Omental fat pad (tissue), 3 donors: ENCODE measurements at regions not wholly inside any gene's neighbourhood (a gene's known extent, or its start where the extent isn't known, plus 50 kb on each side); places are given as distances from the start of the nearest gene placed in this dataset.

ENCODE experiments used
- ATAC-seq: fragments of 150-250 bp; one replicate; pipeline ENCODE4 v1.9.1; 2016; ENCODE audit warnings: mild to moderate bottlenecking, moderate library complexity; ENCODE audit not compliant: low FRiP score
- DNase-seq: peaks from one replicate; pipeline ENCODE4 v3.0.0-alpha.2; 2019; ENCODE audit warnings: low spot score
- TF ChIP-seq, protein P1 (sequence below), 3 donors: fragments of 450-650 bp; IDR thresholded peaks; one replicate each; pipeline ENCODE4 v1.5.1; 2016 to 2017; ENCODE audit warnings: antibody characterized with exemption in 3 of 3, mild to moderate bottlenecking in 3 of 3, moderate library complexity in 2 of 3

DNA sequence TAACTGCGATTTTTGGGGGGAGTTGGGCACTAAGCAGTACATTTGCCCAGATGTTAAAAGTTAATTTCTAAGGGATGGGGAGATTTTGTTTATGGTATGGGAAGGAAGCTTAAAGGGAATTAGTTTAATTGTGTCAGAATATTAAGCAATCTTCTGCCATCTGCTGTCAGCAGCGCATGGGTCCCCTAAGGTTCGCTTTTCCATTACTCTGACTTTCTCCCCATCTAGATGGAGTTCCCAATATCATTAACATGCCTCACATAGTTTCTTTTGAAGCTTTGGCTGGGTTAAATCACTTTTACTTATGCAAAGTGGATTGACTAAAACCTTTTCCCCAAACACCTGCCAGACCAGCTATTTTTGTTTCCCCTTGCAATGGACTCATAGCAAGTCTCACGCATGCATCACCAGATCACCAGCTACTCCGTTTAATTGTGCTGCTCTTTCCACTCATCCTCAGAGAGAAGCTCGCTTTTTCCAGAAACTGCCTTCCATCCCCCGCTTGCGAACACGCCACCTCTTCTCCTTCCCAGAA, 172.7 kb downstream of the FAT3 start:
- DNase-seq (no peak), ATAC-seq (no peak)
- TF ChIP-seq, protein P1, sequence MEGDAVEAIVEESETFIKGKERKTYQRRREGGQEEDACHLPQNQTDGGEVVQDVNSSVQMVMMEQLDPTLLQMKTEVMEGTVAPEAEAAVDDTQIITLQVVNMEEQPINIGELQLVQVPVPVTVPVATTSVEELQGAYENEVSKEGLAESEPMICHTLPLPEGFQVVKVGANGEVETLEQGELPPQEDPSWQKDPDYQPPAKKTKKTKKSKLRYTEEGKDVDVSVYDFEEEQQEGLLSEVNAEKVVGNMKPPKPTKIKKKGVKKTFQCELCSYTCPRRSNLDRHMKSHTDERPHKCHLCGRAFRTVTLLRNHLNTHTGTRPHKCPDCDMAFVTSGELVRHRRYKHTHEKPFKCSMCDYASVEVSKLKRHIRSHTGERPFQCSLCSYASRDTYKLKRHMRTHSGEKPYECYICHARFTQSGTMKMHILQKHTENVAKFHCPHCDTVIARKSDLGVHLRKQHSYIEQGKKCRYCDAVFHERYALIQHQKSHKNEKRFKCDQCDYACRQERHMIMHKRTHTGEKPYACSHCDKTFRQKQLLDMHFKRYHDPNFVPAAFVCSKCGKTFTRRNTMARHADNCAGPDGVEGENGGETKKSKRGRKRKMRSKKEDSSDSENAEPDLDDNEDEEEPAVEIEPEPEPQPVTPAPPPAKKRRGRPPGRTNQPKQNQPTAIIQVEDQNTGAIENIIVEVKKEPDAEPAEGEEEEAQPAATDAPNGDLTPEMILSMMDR (IDR thresholded peaks at IDR 0.05), result no peak

DNA sequence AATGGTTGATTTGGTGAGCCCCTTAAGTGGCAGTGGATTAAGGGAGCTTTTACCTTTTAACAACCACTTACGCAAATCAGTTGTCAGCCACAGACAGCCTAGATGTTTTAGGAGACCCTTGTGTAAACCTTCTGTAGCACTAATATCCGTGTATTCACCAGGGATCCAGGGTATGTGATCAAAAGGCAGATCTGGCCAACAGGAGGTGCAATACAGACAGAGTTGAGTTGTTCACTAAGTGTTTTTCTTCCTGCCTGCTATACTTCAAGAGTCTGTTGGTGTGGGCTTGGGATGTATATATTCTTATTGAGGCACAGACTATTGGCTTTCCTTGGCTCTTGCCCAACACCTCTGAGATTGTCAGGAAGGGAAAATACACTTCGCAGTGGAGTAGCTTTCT, 175.1 kb downstream of the FAT3 start:
- ATAC-seq, result no peak
- TF ChIP-seq, protein P1 (IDR thresholded peaks at IDR 0.05), result no peak
- DNase-seq, result no peak

DNA sequence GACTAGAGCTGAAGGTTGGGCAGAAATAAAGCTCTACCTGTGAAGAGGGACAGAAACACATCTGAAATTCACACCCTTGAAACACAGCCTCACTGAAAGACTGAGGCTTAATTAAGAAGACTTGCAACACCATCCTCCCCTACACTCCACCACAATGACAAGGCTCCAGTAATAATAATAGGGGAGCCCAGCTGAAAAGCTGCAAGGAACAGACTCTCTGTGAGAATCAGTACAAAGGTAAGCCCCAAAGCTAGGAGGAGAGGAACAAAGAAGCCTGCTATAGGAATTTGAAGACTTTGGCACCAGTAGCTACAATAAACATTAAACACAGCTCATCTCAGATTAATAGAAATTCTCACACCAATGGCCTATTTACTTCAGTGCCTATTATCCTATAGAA, 176.9 kb downstream of the FAT3 start:
- TF ChIP-seq, protein P1 (IDR thresholded peaks at IDR 0.05), result no peak
- no peak for ATAC-seq

DNA sequence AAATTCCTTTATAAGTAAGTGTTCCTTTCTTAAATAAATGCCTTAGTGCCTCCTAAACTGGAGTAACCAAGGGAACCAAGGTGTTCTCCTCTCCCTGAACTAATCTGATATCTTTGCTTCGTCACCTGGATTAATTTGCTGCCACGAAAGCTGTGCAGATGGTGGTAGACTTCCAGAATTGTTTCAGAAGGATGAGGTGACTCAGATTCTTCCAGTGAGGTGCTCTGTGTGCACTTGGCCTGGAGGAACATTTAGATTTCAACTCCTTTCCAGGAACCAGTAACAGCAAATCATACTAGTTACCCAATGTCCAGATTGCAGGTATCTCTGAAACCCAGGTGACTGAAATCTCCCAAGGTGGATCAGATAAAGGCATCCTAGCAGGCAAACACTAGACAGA, 181.9 kb downstream of the FAT3 start:
- TF ChIP-seq, protein P1 (IDR thresholded peaks at IDR 0.05), result no peak
- no peak for DNase-seq
- ATAC-seq, result no peak

More for the DNA sequence above, 176.9 kb downstream of the FAT3 start:
- DNase-seq, result no peak

DNA sequence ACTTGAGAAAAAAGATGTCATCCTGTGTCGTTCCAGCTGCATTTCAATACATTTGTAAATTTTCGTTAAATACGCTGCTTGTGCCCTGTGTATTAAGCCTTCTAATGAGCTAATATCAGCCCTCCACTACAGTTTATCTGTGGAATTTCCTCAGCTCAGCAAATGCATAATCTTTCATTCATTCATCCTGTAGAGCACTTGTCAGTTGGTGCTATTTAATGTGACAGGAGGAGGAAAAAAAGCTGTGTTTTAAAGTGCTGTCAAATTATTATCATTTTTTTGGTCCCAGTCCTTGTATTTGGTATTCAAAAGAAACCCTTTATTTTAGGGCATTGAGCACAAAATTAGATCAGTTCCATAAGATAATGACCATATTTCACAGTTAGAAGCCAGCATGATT, 184.7 kb downstream of the FAT3 start:
- no peak for ATAC-seq
- DNase-seq, result no peak
- TF ChIP-seq, protein P1 (IDR thresholded peaks at IDR 0.05), result no peak

DNA sequence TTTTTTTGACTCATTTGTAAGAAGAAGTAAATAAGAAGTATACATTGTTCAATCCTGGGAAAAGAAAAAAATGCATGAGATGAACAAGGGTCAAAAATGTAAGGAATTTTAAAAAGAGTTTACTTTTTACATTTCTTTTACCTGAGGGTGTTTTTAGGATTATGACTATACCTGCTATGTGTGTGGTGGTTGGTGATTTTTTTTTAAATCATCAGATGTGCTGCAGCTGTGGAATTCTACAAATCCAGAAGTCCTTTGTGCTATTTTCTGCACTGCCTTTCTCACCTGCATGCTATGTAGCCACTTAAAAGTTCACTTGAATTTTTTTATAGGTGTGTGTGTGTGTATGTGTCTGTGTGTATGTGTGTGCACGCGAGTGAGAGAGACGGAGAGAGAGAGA, 185.3 kb downstream of the FAT3 start:
- DNase-seq, result no peak
- TF ChIP-seq, protein P1 (IDR thresholded peaks at IDR 0.05), result no peak
- ATAC-seq, result no peak

DNA sequence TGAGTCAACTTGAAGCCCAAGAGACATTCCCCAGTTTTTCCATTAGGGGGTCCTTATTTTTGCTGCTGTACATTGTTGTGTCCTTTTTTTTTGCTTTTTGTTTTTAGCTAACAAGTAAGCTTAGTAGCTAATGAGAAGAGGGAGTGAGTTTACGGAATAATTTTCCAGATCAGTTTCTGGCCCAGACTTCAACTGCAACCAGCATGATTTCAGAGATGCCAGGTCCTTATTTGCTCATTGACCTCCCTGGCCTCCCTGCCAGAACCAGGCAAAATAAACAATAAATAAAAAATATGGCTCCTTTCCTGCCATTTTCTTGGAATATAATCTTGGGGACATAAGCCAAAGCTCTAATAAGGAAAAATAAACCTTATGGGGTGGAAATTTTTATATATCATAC, 185.9 kb downstream of the FAT3 start:
- no peak for ATAC-seq
- TF ChIP-seq, protein P1 (IDR thresholded peaks at IDR 0.05), result no peak
- no peak for DNase-seq
